Kidney (tissue), 13 donors: ENCODE measurements at regions not wholly inside any gene's neighbourhood (a gene's known extent, or its start where the extent isn't known, plus 50 kb on each side); places are given as distances from the start of the nearest gene placed in this dataset.
A peak's percentile ranks its signal among the peaks of the same experiment; 100 is the strongest.

Source experiments
- DNase-seq, 5 donors: peaks; one replicate each; pipeline ENCODE4 v3.0.0-alpha.2; 2013 to 2020
- FAIRE-seq: peaks from 2 replicates; lab custom pipeline; 2012; peaks lifted over from hg19 to GRCh38; lab: Jason Lieb, UNC
- H3K27ac ChIP-seq, 2 donors: one replicate each; pipeline ENCODE4 v1.7.0; 2013; ENCODE audit warnings: low read depth in 2 of 2, low read length in 2 of 2, inconsistent platforms in 1 of 2
- H3K27me3 ChIP-seq: one replicate; pipeline ENCODE4 v1.7.1; 2013; ENCODE audit warnings: low read length, inconsistent platforms; ENCODE audit not compliant: control insufficient read depth, insufficient read depth
- H3K36me3 ChIP-seq, 3 donors: one replicate each; pipeline versions ENCODE4 v1.7.0 to v1.7.1; 2013; ENCODE audit warnings: low read length in 3 of 3, control low read depth in 1 of 3, inconsistent platforms in 1 of 3; ENCODE audit not compliant: insufficient read depth in 3 of 3, control insufficient read depth in 2 of 3
- H3K4me1 ChIP-seq, 3 donors: one replicate each; pipeline versions ENCODE4 v1.7.0 to v1.7.1; 2013; ENCODE audit warnings: low read length in 3 of 3, inconsistent platforms in 1 of 3, low read depth in 1 of 3; ENCODE audit not compliant: control insufficient read depth in 2 of 3, insufficient read depth in 2 of 3
- H3K4me3 ChIP-seq, 3 donors: one replicate each; pipeline versions ENCODE4 v1.7.0 to v1.8.1; 2013; ENCODE audit warnings: low read length in 3 of 3, control low read depth in 1 of 3, inconsistent platforms in 1 of 3
- H3K9ac ChIP-seq, 3 donors: one replicate each; pipeline versions ENCODE4 v1.7.0 to v1.7.1; 2013; ENCODE audit warnings: low read length in 3 of 3, control low read depth in 1 of 3, inconsistent platforms in 1 of 3
- H3K9me3 ChIP-seq, 3 donors: one replicate each; pipeline versions ENCODE4 v1.7.0 to v1.7.1; 2013; ENCODE audit warnings: low read length in 3 of 3, control low read depth in 1 of 3, inconsistent platforms in 1 of 3; ENCODE audit not compliant: control insufficient read depth in 2 of 3, insufficient read depth in 1 of 3
- intact Hi-C: fragments of 100-400 bp; cut with DNase I; formaldehyde crosslinking; loops from one replicate; pipeline ENCODE4 v1.11.1; 2022
- TF ChIP-seq, protein P1 (sequence below): IDR thresholded peaks from 3 replicates; pipeline ENCODE4 v1.5.1; 2012; ENCODE audit warnings: mild to moderate bottlenecking, moderate library complexity, borderline replicate concordance; ENCODE audit not compliant: insufficient read depth; ENCODE audit errors: extremely low read depth
- donor health status: control.
- donor health status: control.
- donor health status: control.
- donor health status: control.
- donor health status: control.
- donor health status: DM: yes; HTN: yes; CAD: no.
- donor health status: Normal renal cell carcinoma (clear cell type).

DNA sequence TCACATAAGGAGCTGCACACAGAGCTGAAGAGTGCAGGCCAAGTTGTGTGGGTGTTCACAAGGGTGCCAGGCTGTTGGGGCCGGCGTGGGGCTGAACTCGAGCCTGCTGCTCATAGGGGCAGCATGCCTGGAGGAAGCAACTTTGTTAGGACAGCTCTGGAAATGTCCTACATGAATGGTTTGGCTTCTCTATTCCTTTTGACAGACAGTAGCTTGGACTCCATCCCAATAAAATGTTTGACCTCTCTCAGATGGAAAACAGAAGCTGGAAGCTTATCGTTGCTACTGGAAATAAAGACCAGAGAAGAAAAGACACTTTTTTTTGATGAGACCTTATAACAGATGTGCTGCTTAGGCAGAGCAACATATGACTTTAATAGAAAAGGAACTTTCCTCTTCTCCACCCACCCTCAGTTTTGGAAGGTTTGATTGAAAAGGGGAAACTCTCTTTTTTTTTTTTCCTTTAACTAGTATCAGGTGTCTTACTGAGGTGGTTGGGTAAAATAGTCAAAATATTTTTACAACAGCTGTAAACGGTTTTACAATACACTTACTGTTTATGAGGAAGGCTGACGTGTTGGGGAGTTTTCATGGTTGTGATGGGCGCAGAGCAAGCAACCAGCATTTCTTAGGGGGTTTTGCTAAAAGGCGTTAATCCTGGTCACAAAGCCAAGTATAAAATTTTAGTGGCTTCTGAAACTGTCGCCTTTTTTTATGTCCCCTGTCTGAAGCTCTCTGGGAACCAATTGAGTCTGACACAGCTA lies 80.7 kb upstream of the EEF1E1 start:
- H3K4me1 ChIP-seq, result peaks cover 0 to 3% (median 0%) of the 10 kb centered on the region in 3 donors
- no peak for FAIRE-seq

DNA sequence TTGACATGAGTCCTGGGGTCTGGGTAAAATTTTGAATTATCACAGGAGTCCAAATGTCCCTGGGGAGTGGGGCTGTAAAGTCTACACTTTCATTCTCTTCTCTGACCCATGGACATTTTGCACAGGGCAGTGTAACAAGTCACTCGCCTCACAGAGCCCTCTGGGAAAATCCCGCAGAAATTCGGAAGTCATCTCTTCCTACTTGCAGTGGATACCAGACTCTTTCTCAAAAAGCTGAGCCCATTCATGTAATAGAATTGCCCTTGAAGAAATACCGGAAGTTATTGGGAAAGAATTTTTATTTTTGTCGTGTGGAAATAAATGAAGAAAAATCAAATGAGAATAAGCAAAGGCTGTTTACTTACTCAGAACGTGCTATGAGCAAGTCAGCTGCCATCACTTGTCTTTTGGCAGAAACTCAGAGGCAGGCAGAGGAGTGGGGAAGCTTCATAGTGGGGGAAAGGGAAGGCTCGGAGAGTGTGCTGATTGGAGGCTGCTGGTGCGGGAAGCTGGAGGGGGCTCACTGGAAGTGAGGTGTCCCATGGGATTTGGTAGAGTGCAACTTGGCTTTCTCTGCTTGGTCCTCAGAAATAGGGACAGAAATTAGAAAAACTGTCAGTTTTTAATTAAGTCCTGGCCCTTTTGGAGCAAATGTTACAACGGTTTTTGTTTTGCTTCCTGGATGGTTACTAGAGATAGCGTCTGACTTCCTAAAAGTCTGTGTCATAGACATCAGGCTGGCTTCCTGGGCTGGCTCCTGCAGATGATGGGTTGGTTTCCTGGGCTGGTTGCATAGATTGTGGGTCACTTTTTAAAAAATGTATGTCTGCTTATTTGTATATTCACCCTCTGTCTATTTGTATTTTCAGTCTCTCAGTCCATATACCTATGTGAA lies 79.8 kb upstream of the EEF1E1 start:
- DNase-seq (peak in 1 of 5 donors; percentile 43), FAIRE-seq (no peak)
- Histone ChIP-seq H3K9me3 (no peaks in the 10 kb centered on the region), H3K27me3 (no peaks in the 10 kb centered on the region), H3K9ac (no peak overlapping the region), H3K4me1 (peaks cover 0 to 3% (median 0%) of the 10 kb centered on the region in 3 donors), H3K27ac (no peak overlapping the region), H3K4me3 (no peak overlapping the region), H3K36me3 (no peaks in the 10 kb centered on the region)
- TF ChIP-seq, protein P1, sequence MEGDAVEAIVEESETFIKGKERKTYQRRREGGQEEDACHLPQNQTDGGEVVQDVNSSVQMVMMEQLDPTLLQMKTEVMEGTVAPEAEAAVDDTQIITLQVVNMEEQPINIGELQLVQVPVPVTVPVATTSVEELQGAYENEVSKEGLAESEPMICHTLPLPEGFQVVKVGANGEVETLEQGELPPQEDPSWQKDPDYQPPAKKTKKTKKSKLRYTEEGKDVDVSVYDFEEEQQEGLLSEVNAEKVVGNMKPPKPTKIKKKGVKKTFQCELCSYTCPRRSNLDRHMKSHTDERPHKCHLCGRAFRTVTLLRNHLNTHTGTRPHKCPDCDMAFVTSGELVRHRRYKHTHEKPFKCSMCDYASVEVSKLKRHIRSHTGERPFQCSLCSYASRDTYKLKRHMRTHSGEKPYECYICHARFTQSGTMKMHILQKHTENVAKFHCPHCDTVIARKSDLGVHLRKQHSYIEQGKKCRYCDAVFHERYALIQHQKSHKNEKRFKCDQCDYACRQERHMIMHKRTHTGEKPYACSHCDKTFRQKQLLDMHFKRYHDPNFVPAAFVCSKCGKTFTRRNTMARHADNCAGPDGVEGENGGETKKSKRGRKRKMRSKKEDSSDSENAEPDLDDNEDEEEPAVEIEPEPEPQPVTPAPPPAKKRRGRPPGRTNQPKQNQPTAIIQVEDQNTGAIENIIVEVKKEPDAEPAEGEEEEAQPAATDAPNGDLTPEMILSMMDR, result no peak
- intact Hi-C loops, result no loop called here

More for the DNA sequence above, 80.7 kb upstream of the EEF1E1 start:
- TF ChIP-seq, protein P1, result no peak
- Histone ChIP-seq H3K27me3 (no peaks in the 10 kb centered on the region), H3K4me3 (no peak overlapping the region), H3K36me3 (no peaks in the 10 kb centered on the region), H3K9me3 (no peaks in the 10 kb centered on the region), H3K27ac (no peak overlapping the region), H3K9ac (no peak overlapping the region)
- peak in 2 of 5 donors; percentile 33 to 62 for DNase-seq
- intact Hi-C loops, result no loop called here

DNA sequence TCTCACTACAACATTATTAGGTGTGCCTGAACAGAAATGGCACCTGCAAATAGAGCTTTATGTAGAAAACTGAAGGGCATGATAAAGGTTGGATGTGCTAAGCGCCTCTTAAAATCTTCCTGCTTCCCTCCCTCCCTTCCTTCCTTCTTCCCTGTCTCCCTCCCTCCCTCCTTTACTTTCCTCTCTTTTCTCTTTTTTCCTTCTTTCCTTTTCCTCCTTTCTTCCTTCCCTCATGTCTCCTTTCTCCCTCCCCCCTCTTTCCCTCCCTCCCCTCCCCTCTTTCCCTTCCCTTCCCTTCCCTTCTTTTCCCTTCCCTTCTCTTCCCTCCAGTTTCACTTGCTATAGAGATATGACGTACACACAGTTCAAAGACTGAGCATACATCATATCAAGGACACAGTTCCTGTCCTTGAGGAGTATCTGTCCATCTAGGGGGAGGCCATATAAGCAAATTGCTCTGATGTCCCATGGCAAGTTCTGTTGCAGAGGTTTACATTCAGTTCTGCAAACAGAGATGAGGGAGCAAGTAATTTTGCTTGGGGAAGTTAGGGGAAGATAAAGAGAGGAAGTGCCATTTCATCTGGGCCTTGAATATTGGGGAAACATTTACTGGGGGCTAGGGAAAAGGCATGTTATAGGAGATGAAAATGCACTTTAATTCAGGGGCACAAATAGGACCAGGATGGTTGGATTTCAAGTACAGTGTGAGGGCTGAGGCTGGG lies 79.0 kb upstream of the EEF1E1 start:
- TF ChIP-seq, protein P1, result no peak
- Histone ChIP-seq H3K36me3 (no peaks in the 10 kb centered on the region), H3K4me1 (peaks cover 0 to 3% (median 0%) of the 10 kb centered on the region in 3 donors), H3K4me3 (no peak overlapping the region), H3K9me3 (no peaks in the 10 kb centered on the region), H3K27ac (peak overlapping the region in 1 of 2 donors; percentile 23), H3K9ac (peak overlapping the region in 1 of 3 donors; percentile 34), H3K27me3 (no peaks in the 10 kb centered on the region)
- FAIRE-seq (no peak), DNase-seq (no peak)
- intact Hi-C loops, result no loop called here
